WTC11 (cell line): ENCODE measurements at regions not wholly inside any gene's neighbourhood (a gene's known extent, or its start where the extent isn't known, plus 50 kb on each side); places are given as distances from the start of the nearest gene placed in this dataset.

Source experiments
- CREM ChIP-seq: sonication (generic); formaldehyde crosslinking; IDR thresholded peaks from 2 replicates; pipeline ENCODE4 v1.8.1; 2022; ENCODE audit warnings: mild to moderate bottlenecking, missing genetic modification reagents, moderate library complexity
- NR3C1 ChIP-seq: sonication (generic); formaldehyde crosslinking; conservative IDR thresholded peaks from 2 replicates; pipeline ENCODE4 v1.8.1; 2023; ENCODE audit warnings: low read depth, mild to moderate bottlenecking, missing genetic modification reagents
- TF ChIP-seq, protein P1 (sequence below): fragments of 200-600 bp; IDR thresholded peaks from 2 replicates; pipeline ENCODE4 v1.8.0; 2022; ENCODE audit warnings: antibody characterized with exemption
- TF ChIP-seq, protein P2 (sequence below): sonication (generic); formaldehyde crosslinking; IDR thresholded peaks from 2 replicates; pipeline ENCODE4 v1.8.1; 2023; ENCODE audit warnings: mild to moderate bottlenecking, moderate library complexity, missing genetic modification reagents
- TF ChIP-seq, protein P3 (sequence below): sonication (generic); formaldehyde crosslinking; IDR thresholded peaks from 2 replicates; pipeline ENCODE4 v1.8.1; 2023; ENCODE audit warnings: mild to moderate bottlenecking, missing genetic modification reagents, moderate library complexity

DNA sequence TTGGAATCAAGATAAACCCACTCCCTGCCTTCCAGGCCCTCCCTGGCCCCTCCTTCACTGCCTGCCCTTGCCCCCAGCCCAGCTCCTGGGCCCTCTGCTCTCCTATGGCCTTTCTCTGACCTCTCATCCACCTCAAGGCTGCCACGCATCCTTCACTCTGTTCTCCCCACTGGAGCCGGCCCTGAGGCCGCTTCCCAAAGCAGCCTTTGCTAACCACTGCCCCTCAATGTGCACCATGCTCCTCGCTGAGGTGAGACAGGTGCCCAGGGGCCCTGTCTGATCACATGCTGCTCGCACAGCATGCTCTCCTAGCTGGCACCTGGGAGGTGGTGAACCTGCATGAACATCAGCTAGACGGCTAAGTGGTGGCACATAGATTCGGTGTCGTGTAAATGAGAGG, 138.5 kb upstream of the RET start:
- TF ChIP-seq, protein P1, sequence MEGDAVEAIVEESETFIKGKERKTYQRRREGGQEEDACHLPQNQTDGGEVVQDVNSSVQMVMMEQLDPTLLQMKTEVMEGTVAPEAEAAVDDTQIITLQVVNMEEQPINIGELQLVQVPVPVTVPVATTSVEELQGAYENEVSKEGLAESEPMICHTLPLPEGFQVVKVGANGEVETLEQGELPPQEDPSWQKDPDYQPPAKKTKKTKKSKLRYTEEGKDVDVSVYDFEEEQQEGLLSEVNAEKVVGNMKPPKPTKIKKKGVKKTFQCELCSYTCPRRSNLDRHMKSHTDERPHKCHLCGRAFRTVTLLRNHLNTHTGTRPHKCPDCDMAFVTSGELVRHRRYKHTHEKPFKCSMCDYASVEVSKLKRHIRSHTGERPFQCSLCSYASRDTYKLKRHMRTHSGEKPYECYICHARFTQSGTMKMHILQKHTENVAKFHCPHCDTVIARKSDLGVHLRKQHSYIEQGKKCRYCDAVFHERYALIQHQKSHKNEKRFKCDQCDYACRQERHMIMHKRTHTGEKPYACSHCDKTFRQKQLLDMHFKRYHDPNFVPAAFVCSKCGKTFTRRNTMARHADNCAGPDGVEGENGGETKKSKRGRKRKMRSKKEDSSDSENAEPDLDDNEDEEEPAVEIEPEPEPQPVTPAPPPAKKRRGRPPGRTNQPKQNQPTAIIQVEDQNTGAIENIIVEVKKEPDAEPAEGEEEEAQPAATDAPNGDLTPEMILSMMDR = no peak
- TF ChIP-seq, protein P2, sequence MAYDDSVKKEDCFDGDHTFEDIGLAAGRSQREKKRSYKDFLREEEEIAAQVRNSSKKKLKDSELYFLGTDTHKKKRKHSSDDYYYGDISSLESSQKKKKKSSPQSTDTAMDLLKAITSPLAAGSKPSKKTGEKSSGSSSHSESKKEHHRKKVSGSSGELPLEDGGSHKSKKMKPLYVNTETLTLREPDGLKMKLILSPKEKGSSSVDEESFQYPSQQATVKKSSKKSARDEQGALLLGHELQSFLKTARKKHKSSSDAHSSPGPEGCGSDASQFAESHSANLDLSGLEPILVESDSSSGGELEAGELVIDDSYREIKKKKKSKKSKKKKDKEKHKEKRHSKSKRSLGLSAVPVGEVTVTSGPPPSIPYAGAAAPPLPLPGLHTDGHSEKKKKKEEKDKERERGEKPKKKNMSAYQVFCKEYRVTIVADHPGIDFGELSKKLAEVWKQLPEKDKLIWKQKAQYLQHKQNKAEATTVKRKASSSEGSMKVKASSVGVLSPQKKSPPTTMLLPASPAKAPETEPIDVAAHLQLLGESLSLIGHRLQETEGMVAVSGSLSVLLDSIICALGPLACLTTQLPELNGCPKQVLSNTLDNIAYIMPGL (CRISPR knock-in tag) = no peak
- no peak for TF ChIP-seq NR3C1 (CRISPR knock-in tag)
- TF ChIP-seq CREM (CRISPR knock-in tag) = no peak
- TF ChIP-seq, protein P3, sequence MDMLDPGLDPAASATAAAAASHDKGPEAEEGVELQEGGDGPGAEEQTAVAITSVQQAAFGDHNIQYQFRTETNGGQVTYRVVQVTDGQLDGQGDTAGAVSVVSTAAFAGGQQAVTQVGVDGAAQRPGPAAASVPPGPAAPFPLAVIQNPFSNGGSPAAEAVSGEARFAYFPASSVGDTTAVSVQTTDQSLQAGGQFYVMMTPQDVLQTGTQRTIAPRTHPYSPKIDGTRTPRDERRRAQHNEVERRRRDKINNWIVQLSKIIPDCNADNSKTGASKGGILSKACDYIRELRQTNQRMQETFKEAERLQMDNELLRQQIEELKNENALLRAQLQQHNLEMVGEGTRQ (CRISPR knock-in tag) = no peak
